ENCODE measurements at regions not wholly inside any gene's neighbourhood (a gene's known extent, or its start where the extent isn't known, plus 50 kb on each side); places are given as distances from the start of the nearest gene placed in this dataset.

DNA sequence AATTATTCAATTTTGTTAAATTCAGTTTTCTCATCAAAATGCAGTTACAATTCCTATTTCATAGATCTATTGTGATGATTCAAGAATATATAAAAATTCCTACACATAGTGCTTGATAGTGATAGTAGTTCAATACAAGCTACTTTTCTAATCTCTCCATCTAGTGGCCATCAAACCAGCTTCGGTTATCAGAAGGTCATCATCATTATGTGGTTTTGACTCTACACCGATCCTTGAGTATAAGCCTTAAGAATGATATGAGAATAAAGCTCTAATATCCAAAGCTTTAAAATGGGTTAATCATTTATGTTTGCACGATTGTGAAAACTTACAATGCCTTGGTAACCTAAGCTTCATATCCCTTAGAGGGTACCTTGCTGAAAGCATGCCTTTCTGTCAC is 167.5 kb upstream of the PREP start:
- Histone ChIP-seq H3K27ac (no peak overlapping the region), H3K27me3 (no peaks in the 10 kb centered on the region), H3K9me3 (ENCODE audit: low read depth) (no peaks in the 10 kb centered on the region), H3K4me3 (no peak overlapping the region), H2AFZ (replicated peaks) (no peak overlapping the region), H3K4me2 (no peak overlapping the region), H4K20me1 (ENCODE audit: low read depth) (no peaks in the 10 kb centered on the region), H3K9ac (no peak overlapping the region), H3F3A (ENCODE audit: low read depth) (no peaks in the 10 kb centered on the region), H3K4me1 (no peaks in the 10 kb centered on the region), H3K79me2 (ENCODE audit: low read depth) (no peaks in the 10 kb centered on the region), H3K36me3 (no peaks in the 10 kb centered on the region)
- Mint-ChIP-seq H3K4me3 (no peak overlapping the region), H3K4me1 (no peaks in the 10 kb centered on the region), H3K9me3 (no peaks in the 10 kb centered on the region), H3K36me3 (no peaks in the 10 kb centered on the region), H3K27ac (no peak overlapping the region), H3K27me3 (ENCODE audit: insufficient read depth, low read depth) (no peaks in the 10 kb centered on the region)
- no peak for DNase-seq (ENCODE audit: low spot score)
- TF ChIP-seq EZH2phosphoT487 (IDR thresholded peaks at IDR 0.05) (no peak), EZH2 (IDR thresholded peaks at IDR 0.05) (no peak)
- TF ChIP-seq, protein P1, sequence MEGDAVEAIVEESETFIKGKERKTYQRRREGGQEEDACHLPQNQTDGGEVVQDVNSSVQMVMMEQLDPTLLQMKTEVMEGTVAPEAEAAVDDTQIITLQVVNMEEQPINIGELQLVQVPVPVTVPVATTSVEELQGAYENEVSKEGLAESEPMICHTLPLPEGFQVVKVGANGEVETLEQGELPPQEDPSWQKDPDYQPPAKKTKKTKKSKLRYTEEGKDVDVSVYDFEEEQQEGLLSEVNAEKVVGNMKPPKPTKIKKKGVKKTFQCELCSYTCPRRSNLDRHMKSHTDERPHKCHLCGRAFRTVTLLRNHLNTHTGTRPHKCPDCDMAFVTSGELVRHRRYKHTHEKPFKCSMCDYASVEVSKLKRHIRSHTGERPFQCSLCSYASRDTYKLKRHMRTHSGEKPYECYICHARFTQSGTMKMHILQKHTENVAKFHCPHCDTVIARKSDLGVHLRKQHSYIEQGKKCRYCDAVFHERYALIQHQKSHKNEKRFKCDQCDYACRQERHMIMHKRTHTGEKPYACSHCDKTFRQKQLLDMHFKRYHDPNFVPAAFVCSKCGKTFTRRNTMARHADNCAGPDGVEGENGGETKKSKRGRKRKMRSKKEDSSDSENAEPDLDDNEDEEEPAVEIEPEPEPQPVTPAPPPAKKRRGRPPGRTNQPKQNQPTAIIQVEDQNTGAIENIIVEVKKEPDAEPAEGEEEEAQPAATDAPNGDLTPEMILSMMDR (IDR thresholded peaks at IDR 0.05): no peak

DNA sequence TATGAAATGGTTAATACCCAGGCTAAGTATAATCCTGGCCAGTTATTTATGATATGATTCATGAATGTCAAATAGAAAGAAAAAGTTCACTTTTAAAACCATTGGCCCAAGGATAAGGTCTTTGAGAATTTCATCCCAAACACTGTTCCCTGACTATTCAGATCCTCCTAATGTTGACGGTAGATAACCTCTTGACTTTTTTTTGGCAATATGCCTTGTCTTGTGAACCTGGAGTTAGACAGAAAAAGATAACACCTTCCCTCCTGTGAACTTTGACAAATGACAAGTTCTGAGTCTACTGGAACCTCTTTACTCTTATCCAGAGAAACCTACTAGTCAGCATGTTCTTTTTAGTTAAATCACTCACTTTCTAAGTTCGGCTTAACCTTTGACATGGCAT is 166.8 kb upstream of the PREP start:
- Mint-ChIP-seq H3K9me3 (no peaks in the 10 kb centered on the region), H3K27me3 (ENCODE audit: insufficient read depth, low read depth) (peaks cover 2% of the 10 kb centered on the region), H3K4me1 (no peaks in the 10 kb centered on the region), H3K4me3 (no peak overlapping the region), H3K36me3 (no peaks in the 10 kb centered on the region), H3K27ac (no peak overlapping the region)
- DNase-seq (ENCODE audit: low spot score): no peak
- Histone ChIP-seq H3K9me3 (ENCODE audit: low read depth) (no peaks in the 10 kb centered on the region), H3F3A (ENCODE audit: low read depth) (no peaks in the 10 kb centered on the region), H4K20me1 (ENCODE audit: low read depth) (no peaks in the 10 kb centered on the region), H3K79me2 (ENCODE audit: low read depth) (no peaks in the 10 kb centered on the region), H3K27ac (no peak overlapping the region), H3K9ac (no peak overlapping the region), H3K36me3 (no peaks in the 10 kb centered on the region), H3K27me3 (no peaks in the 10 kb centered on the region), H3K4me2 (no peak overlapping the region), H3K4me3 (no peak overlapping the region), H3K4me1 (no peaks in the 10 kb centered on the region), H2AFZ (replicated peaks) (no peak overlapping the region)
- no peak for TF ChIP-seq EZH2phosphoT487 (IDR thresholded peaks at IDR 0.05)

DNA sequence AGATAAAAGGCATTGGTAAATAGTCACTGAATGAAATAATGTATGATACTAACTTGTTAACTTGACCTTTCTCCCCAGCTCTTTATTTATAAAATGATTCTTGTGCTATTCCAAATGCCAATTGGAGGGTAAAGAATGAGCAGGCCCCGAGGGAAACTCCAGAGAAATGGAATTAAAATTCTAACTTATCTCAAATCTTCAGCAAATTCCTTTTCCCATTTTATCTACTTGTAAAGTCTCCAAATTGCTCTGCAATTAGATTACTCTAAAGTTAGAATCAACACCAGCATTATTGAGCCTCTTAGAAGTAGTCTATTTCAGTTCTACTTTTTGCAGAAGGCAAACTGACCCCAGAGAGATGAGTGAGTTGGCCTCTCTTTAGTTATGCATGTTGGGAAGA is 165.9 kb upstream of the PREP start:
- no peak overlapping the region for H3K4me3 ChIP-seq
- H3K79me2 ChIP-seq (ENCODE audit: low read depth): no peaks in the 10 kb centered on the region
- no peak for TF ChIP-seq EZH2 (IDR thresholded peaks at IDR 0.05)
- TF ChIP-seq, protein P1 (IDR thresholded peaks at IDR 0.05): no peak
- no peak for TF ChIP-seq EZH2phosphoT487 (IDR thresholded peaks at IDR 0.05)
- no peaks in the 10 kb centered on the region for H3K36me3 ChIP-seq
- no peaks in the 10 kb centered on the region for H3K4me1 ChIP-seq
- peaks cover 2% of the 10 kb centered on the region for H3K27me3 Mint-ChIP-seq (ENCODE audit: insufficient read depth, low read depth)
- no peaks in the 10 kb centered on the region for H3K36me3 Mint-ChIP-seq
- no peak overlapping the region for H3K27ac Mint-ChIP-seq
- H3F3A ChIP-seq (ENCODE audit: low read depth): no peaks in the 10 kb centered on the region
- H3K27ac ChIP-seq: no peak overlapping the region
- no peaks in the 10 kb centered on the region for H4K20me1 ChIP-seq (ENCODE audit: low read depth)
- DNase-seq (ENCODE audit: low spot score): no peak
- no peak overlapping the region for H3K4me2 ChIP-seq
- no peak overlapping the region for H2AFZ ChIP-seq (replicated peaks)
- H3K9me3 Mint-ChIP-seq: no peaks in the 10 kb centered on the region
- no peaks in the 10 kb centered on the region for H3K9me3 ChIP-seq (ENCODE audit: low read depth)
- H3K9ac ChIP-seq: no peak overlapping the region
- H3K4me1 Mint-ChIP-seq: no peaks in the 10 kb centered on the region
- H3K4me3 Mint-ChIP-seq: no peak overlapping the region
- H3K27me3 ChIP-seq: no peaks in the 10 kb centered on the region

DNA sequence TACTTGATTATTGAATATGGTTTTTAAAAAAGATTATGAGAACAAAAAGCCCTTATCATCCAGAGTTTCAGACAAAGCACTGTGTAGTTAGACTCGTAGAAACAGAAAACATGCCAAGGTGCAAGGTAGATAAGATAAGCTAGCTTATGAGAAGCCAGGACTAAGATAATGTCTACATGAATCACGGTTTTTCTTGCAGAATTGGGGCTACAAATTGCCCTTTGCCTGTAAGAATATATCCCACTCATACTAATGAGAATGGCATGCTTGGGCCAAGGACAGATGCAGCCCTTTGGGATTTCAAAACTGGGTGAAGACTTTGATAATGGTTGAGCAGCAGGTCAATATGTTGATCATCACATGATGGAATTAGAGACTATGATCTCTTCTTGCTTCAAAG is 165.3 kb upstream of the PREP start:
- Mint-ChIP-seq H3K4me1 (no peaks in the 10 kb centered on the region), H3K4me3 (no peak overlapping the region), H3K27me3 (ENCODE audit: insufficient read depth, low read depth) (peaks cover 2% of the 10 kb centered on the region), H3K27ac (no peak overlapping the region), H3K9me3 (peaks cover 1% of the 10 kb centered on the region), H3K36me3 (no peaks in the 10 kb centered on the region)
- DNase-seq (ENCODE audit: low spot score): no peak
- no peak overlapping the region for H3K27ac ChIP-seq
- no peak overlapping the region for H2AFZ ChIP-seq (replicated peaks)
- H3K9me3 ChIP-seq (ENCODE audit: low read depth): no peaks in the 10 kb centered on the region
- no peak overlapping the region for H3K4me2 ChIP-seq
- H3K27me3 ChIP-seq: no peaks in the 10 kb centered on the region
- H3K4me3 ChIP-seq: no peak overlapping the region
- H3K9ac ChIP-seq: no peak overlapping the region
- no peaks in the 10 kb centered on the region for H3K79me2 ChIP-seq (ENCODE audit: low read depth)
- H4K20me1 ChIP-seq (ENCODE audit: low read depth): no peaks in the 10 kb centered on the region
- no peak for TF ChIP-seq EZH2 (IDR thresholded peaks at IDR 0.05)
- TF ChIP-seq EZH2phosphoT487 (IDR thresholded peaks at IDR 0.05): no peak
- no peaks in the 10 kb centered on the region for H3F3A ChIP-seq (ENCODE audit: low read depth)
- no peaks in the 10 kb centered on the region for H3K4me1 ChIP-seq
- no peaks in the 10 kb centered on the region for H3K36me3 ChIP-seq

Data from neural progenitor cell (in vitro differentiated cells).